Sigmoid colon (tissue), 6 donors: ENCODE measurements at regions not wholly inside any gene's neighbourhood (a gene's known extent, or its start where the extent isn't known, plus 50 kb on each side); places are given as distances from the start of the nearest gene placed in this dataset.

Experiments
- DNase-seq: peaks from one replicate; pipeline ENCODE4 v3.0.0-alpha.2; 2019
- H3K27ac ChIP-seq, 4 donors: fragments of 200-600 bp; sonication (generic); one replicate each; pipeline ENCODE4 v1.5.1; 2016 to 2019; ENCODE audit warnings: mild to moderate bottlenecking in 1 of 4
- H3K27me3 ChIP-seq, 3 donors: fragments of 200-600 bp; sonication (generic); one replicate each; pipeline ENCODE4 v1.5.1; 2019; ENCODE audit warnings: mild to moderate bottlenecking in 1 of 3
- H3K36me3 ChIP-seq, 4 donors: fragments of 200-600 bp; sonication (generic); one replicate each; pipeline ENCODE4 v1.5.1; 2016 to 2019
- H3K4me1 ChIP-seq, 4 donors: fragments of 200-600 bp; sonication (generic); one replicate each; pipeline ENCODE4 v1.5.1; 2017 to 2019
- H3K4me3 ChIP-seq, 4 donors: fragments of 200-600 bp; sonication (generic); one replicate each; pipeline ENCODE4 v1.5.1; 2017 to 2019; ENCODE audit warnings: mild to moderate bottlenecking in 2 of 4, moderate library complexity in 1 of 4
- H3K9me3 ChIP-seq, 4 donors: fragments of 200-600 bp in 3 of 4; sonication (generic) in 3 of 4; one replicate each; pipeline versions ENCODE4 v1.5.1 to v1.6.1; 2013 to 2019
- EP300 ChIP-seq, 4 donors: sonication (generic); formaldehyde crosslinking; IDR thresholded peaks; one replicate each; pipeline ENCODE4 v1.6.1; 2017; ENCODE audit warnings: antibody characterized with exemption in 4 of 4
- POLR2A ChIP-seq, 2 donors: fragments of 450-650 bp; IDR thresholded peaks; one replicate each; pipeline ENCODE4 v1.6.1; 2016; ENCODE audit warnings: antibody characterized with exemption in 2 of 2, mild to moderate bottlenecking in 2 of 2, moderate library complexity in 2 of 2
- POLR2AphosphoS5 ChIP-seq, 4 donors: sonication (generic); formaldehyde crosslinking; IDR thresholded peaks; one replicate each; pipeline ENCODE4 v1.6.1; 2017; ENCODE audit warnings: antibody characterized with exemption in 4 of 4
- WGBS, 2 donors: extraction: QIAGEN DNeasy Blood & Tissue Kit; methylation state at CpG; one replicate each; pipeline ENCODE4 v1.1.7; 2013; 5-methylcytosine and 5-hydroxymethylcytosine counted together
- intact Hi-C: fragments of 100-400 bp; cut with DNase I; formaldehyde crosslinking; loops from one replicate; pipeline ENCODE4 v1.15.1; 2023
- TF ChIP-seq, protein P1 (sequence below), 4 experiments: fragments of 450-650 bp in 3 of 4; fragments of 200-600 bp in 1 of 4; IDR thresholded peaks; one replicate each; pipeline ENCODE4 v1.5.1; 2016 to 2019; ENCODE audit warnings: antibody characterized with exemption in 4 of 4, mild to moderate bottlenecking in 3 of 4, moderate library complexity in 2 of 4
- donor health status: healthy with polysubstance abuse.
- donor health status: healthy.

- no peaks in the 10 kb centered on the region for H3K4me1 ChIP-seq
- no peak for DNase-seq
- H3K27ac ChIP-seq, result no peak overlapping the region
- H3K27me3 ChIP-seq, result no peaks in the 10 kb centered on the region
- no peaks in the 10 kb centered on the region for H3K9me3 ChIP-seq
- TF ChIP-seq EP300 (IDR thresholded peaks at IDR 0.05) (no peak), POLR2AphosphoS5 (IDR thresholded peaks at IDR 0.05) (no peak), POLR2A (IDR thresholded peaks at IDR 0.05) (no peak)
- TF ChIP-seq, protein P1, sequence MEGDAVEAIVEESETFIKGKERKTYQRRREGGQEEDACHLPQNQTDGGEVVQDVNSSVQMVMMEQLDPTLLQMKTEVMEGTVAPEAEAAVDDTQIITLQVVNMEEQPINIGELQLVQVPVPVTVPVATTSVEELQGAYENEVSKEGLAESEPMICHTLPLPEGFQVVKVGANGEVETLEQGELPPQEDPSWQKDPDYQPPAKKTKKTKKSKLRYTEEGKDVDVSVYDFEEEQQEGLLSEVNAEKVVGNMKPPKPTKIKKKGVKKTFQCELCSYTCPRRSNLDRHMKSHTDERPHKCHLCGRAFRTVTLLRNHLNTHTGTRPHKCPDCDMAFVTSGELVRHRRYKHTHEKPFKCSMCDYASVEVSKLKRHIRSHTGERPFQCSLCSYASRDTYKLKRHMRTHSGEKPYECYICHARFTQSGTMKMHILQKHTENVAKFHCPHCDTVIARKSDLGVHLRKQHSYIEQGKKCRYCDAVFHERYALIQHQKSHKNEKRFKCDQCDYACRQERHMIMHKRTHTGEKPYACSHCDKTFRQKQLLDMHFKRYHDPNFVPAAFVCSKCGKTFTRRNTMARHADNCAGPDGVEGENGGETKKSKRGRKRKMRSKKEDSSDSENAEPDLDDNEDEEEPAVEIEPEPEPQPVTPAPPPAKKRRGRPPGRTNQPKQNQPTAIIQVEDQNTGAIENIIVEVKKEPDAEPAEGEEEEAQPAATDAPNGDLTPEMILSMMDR (IDR thresholded peaks at IDR 0.05), result no peak
- intact Hi-C loops, result no loop called here
- H3K36me3 ChIP-seq, result no peaks in the 10 kb centered on the region
- H3K4me3 ChIP-seq, result no peak overlapping the region
- WGBS, 2 donors, result 39 to 42% methylated on average over 1 of the region's 1 CpG
Measured at GRCh38 chr4:170671171-170671570, 581.4 kb upstream of the AADAT start.

- intact Hi-C loops, result no loop called here
- no peak for DNase-seq
- Histone ChIP-seq H3K4me1 (no peaks in the 10 kb centered on the region), H3K36me3 (no peaks in the 10 kb centered on the region), H3K27me3 (no peaks in the 10 kb centered on the region), H3K27ac (no peak overlapping the region), H3K9me3 (no peaks in the 10 kb centered on the region), H3K4me3 (no peak overlapping the region)
- TF ChIP-seq EP300 (IDR thresholded peaks at IDR 0.05) (no peak), POLR2A (IDR thresholded peaks at IDR 0.05) (no peak), POLR2AphosphoS5 (IDR thresholded peaks at IDR 0.05) (no peak)
- TF ChIP-seq, protein P1 (IDR thresholded peaks at IDR 0.05), result no peak
- 83 to 87% methylated on average over 4 of the region's 4 CpGs for whole genome bisulfite sequencing, 2 donors
Measured at GRCh38 chr4:170667814-170668213, 578.1 kb upstream of the AADAT start.

DNA sequence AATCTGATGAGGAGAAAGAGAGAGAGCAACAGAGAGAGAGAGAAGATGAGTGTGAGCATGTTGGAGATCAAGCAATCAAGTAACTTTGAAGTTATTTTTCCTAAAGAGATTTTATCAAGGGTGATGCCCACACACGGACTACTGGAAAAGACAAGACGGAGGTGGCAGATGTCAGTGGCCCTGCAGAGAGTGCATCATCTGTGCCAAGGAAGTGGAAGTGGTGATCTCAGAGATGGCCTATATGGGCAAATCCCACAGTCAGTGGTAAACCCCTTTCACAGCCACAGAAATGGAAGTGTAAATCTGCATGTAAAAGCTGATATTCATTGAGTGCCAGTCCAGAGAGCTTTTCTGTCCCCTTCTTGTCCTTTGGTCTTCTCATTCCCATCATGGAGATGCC, 577.2 kb upstream of the AADAT start:
- WGBS, 2 donors, result 72 to 96% methylated on average over 2 of the region's 2 CpGs
- DNase-seq, result no peak

GRCh38 chr4:170662250-170662649, 572.5 kb upstream of the AADAT start:
- Histone ChIP-seq H3K27me3 (no peaks in the 10 kb centered on the region), H3K4me3 (no peak overlapping the region), H3K9me3 (no peaks in the 10 kb centered on the region), H3K27ac (no peak overlapping the region), H3K36me3 (no peaks in the 10 kb centered on the region), H3K4me1 (no peaks in the 10 kb centered on the region)
- TF ChIP-seq POLR2A (IDR thresholded peaks at IDR 0.05) (no peak), POLR2AphosphoS5 (IDR thresholded peaks at IDR 0.05) (no peak), EP300 (IDR thresholded peaks at IDR 0.05) (no peak)
- TF ChIP-seq, protein P1 (IDR thresholded peaks at IDR 0.05), result no peak
- intact Hi-C loops, result no loop called here
- WGBS, 2 donors, result 25 to 48% methylated on average over 4 of the region's 4 CpGs
- DNase-seq, result no peak

More for the DNA sequence above, 577.2 kb upstream of the AADAT start:
- Histone ChIP-seq H3K4me1 (no peaks in the 10 kb centered on the region), H3K36me3 (no peaks in the 10 kb centered on the region), H3K9me3 (no peaks in the 10 kb centered on the region), H3K27me3 (no peaks in the 10 kb centered on the region), H3K4me3 (no peak overlapping the region), H3K27ac (no peak overlapping the region)
- TF ChIP-seq POLR2AphosphoS5 (IDR thresholded peaks at IDR 0.05), result no peak
- TF ChIP-seq POLR2A (IDR thresholded peaks at IDR 0.05), result no peak
- TF ChIP-seq, protein P1 (IDR thresholded peaks at IDR 0.05), result no peak
- TF ChIP-seq EP300 (IDR thresholded peaks at IDR 0.05), result no peak
- intact Hi-C loops, result no loop called here

DNA sequence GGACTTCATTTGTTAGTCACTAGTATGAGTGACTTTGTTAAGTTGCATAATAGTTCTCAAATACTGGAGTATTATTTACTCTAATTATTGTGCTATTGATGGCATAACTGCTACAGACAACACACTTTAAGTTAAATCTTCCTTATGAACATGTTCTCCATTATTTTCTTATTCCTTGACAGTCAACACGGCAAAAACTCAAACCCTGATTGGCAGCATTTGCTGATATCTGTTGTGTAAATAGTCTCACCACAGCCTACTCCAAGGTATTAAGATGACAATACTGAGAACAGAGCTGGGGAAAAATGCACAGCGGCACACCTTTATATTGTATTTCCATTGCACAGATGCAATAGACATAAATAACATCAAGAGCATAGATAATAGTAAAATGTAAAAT, 568.0 kb upstream of the AADAT start:
- no peak for TF ChIP-seq EP300 (IDR thresholded peaks at IDR 0.05)
- TF ChIP-seq, protein P1 (IDR thresholded peaks at IDR 0.05), result no peak
- no peak for TF ChIP-seq POLR2A (IDR thresholded peaks at IDR 0.05)
- TF ChIP-seq POLR2AphosphoS5 (IDR thresholded peaks at IDR 0.05), result no peak
- H3K9me3 ChIP-seq, result no peaks in the 10 kb centered on the region
- intact Hi-C loops, result no loop called here
- WGBS, 2 donors, result 63 to 67% methylated on average over 2 of the region's 2 CpGs
- H3K27ac ChIP-seq, result no peak overlapping the region
- no peaks in the 10 kb centered on the region for H3K36me3 ChIP-seq
- H3K27me3 ChIP-seq, result no peaks in the 10 kb centered on the region
- DNase-seq, result no peak
- no peaks in the 10 kb centered on the region for H3K4me1 ChIP-seq
- no peak overlapping the region for H3K4me3 ChIP-seq
